GM21723 (cell line): ENCODE measurements at regions not wholly inside any gene's neighbourhood (a gene's known extent, or its start where the extent isn't known, plus 50 kb on each side); places are given as distances from the start of the nearest gene placed in this dataset.

Experiments used
- ATAC-seq: cut with Tn5 transposase; IDR thresholded peaks from one replicate; pipeline ENCODE4 v1.9.1; 2021; ENCODE audit warnings: mild to moderate bottlenecking, moderate library complexity; ENCODE audit not compliant: unreplicated experiment

DNA sequence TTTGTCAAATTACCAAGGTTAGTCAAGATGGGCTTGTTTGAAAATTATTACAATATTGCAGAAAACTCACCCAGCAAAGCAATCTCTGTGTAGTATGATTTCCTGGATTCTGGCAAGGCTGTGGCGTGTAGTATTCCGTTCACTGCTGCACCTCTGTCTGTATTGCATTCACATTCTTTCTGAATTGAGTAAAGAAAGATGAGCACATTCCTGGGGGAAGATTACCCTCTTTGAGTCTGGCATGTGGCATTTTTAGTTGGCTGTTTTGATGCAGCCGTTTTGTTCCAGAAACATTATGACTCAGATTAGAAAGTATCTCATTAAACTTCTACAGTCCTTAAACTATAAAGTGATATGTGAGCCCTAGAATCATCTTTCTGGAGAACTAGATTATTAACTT is 197.7 kb downstream of the TENT4A start:
- ATAC-seq: no peak

DNA sequence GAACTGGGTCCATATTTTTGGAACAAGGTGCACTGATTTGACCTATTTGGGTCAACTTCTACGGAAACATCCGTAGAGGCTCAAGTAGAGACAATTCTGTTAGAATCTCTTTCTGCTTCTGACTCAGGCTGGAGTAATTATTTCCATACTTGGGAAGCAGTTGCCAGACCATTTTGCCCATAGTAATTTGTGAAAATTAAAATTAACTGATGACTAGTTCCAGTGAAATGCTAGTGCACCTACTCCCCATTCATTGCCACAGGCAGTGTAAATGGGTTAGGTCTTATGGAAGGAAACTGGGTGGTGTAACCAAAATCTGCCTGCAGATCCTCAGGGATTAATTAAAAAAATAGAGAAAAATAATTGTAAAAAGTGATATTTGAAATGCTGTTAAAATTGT is 201.1 kb downstream of the TENT4A start:
- ATAC-seq: no peak

DNA sequence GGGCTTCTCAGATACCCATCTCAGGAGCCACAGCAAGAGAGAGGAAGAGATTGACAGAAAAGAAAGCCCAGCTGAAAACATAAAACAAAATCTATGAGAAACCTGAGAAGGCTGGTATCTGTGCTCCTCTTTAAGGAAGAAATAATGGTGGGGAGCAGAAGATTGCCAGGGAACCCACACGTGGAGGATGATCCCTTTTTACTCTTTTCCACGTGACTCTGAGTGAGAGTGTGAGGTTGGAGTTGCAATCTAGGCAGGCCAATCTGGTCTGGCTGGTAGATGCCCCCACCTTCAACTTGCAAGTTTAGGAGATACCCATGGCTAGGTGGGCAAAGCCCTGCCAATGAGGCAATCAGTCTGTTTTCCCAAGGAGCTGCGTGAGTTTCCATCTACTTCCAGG is 202.3 kb downstream of the TENT4A start:
- ATAC-seq: no peak

DNA sequence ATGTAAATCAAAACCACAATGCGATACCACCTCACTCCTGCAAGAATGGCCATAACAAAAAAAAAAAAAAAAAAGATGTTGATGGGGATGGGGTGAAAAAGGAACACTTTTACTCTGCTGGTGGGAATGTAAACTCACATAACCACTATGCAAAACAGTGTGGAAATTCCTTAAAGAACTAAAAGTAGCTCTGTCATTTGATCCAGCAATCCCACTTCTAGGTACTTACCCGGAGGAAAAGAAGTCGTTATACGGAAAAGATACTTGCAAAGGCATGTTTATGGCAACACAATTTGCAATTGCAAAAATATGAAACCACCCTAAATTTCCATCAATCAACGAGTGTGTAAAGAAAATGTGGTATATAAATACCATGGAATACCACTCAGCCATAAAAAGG is 205.0 kb downstream of the TENT4A start:
- ATAC-seq: no peak

DNA sequence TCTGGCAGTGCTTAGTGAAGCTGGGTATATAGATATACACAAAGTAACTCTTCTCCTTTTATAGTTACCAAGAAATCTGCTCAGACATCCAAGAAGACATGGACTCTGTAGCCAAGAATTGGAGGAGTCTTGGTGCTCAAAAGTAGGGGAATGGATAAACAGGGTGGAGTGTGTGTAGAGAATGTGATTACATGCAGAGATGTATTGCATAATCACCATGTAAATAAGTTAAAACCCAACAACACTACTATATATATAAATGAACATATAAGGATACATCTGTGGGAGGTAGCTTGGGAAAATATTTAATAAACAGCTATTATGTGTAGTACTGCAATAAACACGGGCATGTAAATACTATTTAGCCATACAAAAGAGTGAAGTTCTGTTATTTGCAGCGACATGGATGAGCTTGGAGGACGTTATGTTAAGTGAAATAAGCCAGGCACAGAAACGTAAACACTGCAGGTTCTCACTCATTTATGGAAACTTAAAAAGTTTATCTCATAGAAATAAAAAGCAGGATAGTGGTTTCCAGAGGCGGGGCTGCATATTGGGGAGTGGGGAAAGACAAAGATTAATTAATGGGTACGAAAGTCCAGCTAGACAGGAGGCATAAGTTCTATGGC is 207.5 kb downstream of the TENT4A start:
- ATAC-seq: no peak

DNA sequence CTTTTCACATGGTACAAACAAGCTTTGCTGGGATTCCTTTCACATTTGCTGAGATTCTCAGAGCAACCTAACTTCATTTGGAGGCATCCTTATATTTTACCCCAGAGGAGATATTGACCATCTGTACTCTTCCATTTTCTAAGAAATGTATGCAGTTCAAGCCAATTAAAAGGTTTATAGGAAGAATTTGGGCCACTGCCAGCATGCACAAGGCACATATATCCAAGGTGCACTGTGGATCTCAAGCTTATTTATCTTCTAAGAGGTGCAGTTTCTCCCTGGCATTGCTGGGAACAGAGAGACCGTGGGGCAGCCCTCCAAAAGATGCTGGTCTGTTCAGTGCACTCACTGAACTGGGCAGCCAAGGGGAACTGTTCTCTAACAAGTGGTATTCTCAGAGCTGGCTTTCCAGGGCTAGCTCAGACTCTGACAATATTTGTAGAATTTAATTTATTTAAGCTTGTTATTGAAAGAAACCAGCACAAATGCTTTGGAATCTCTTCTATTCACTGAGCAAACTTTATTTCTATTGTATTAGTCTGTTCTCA is 213.3 kb downstream of the TENT4A start:
- ATAC-seq: no peak

DNA sequence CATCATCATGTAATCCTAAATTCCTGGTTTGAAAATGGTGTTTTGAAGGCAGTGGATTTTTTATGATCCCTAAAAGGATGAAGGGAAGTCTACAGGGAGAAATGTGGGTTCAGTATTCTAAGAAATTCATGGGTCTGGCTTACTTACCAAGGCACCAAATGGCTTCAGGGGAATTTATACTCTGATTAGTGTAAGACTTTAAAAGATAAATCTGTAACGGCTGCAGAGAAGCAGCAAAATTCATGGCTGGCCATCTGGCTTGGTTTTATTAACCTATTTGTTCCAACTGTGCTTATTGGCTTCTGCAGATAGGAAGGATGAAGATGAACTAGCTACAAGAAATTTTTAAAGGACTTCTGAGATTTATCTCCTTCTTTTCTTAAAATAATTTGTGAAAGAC is 222.8 kb downstream of the TENT4A start:
- ATAC-seq: no peak

DNA sequence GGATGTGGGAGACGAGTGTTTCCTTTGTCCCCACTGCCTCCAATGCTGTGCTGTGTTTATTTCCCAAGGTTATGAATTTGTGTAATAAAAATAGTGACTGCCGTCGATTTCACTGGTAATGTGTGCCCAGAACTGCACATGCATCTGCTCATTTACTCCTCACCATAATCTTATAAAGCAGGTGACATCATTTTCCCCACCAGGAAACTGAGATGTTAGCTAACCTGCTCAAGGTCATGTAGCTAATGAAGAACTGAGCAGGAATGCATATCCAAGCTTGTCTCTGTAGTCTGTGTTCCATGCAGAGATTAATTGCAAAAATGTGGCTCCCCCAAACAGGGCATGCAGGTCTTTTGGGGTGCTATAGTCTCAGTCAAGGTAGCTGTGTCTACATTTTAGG is 224.4 kb downstream of the TENT4A start:
- ATAC-seq: no peak

DNA sequence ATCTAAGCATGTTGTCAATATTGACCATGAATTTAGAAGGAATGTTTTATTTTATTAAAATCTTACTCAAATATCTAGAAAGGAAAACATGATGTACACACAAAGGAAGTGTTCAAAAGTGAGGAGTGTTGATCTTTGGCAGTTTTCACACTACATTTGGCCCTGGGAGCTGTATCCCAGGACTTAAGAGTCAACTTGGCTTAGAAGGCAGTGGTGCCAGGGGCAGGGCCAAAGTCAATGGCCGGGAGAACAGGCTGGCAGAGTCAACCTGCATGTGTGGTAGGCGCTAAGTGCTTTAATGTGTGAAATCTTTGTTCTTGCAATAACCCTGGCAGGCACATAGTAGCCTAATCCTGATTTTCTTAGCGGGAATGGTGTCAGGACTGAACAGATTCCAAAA is 228.4 kb downstream of the TENT4A start:
- no peak for ATAC-seq

DNA sequence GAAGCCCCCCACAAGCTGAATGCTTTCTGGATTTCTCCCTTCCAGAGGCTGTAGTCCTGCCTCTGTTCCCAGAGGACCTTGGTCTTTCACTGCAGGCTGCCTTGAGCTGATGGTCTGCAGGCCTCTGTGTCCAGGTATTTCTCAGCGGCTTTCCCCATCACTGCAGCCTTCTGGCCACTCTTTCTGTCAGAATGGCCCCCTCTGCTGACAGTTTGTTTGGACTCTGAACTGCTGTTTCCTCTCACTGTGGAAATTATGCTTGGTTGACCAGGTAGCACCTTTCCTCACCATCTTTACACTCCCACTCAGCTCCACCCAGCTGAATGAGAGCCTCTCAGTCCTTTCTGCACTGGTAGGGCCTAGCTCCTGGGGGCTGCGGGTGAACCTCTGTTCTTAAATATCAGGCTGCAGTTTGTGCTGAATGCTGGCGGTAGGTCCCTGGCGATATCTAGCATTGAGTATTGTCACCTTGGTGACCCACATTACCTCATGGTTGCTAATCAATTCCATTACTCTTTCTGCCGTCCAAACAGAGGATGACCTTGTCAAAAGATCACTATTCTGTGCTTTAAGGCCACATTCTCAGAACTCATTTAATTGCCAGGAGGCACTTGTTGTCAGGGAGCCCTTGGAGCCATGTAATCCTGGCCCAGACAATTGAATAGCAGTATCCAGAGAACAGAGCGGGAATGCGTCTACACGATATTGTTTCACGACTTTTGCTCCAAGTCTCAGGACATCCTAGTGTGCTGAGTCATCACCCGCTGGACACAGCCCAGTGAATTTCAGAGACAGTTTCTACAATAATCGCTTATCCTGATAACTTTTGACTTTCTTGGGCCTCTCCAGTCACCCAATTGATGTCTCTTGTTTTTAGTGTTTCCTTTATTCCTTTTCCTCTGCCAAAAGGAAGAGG is 230.2 kb downstream of the TENT4A start:
- ATAC-seq: no peak

DNA sequence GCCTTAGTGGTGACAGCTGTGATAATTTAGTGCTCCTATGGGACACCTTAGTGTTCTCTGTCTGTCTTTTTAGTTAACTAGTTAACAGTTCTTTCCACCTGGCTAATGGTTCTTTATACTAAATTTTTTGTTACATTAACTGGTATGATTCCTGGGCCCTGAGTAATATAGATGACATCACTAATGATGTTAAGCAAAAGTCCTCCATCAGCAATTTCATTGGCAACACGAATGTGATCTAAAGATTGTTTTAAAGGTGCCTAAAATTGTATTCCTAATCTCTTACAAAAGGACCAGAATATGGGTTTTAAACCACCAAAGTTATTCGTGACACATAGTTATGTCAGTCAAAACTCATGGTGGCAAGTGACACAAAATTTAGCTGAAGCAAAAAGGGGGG is 235.3 kb downstream of the TENT4A start:
- no peak for ATAC-seq

DNA sequence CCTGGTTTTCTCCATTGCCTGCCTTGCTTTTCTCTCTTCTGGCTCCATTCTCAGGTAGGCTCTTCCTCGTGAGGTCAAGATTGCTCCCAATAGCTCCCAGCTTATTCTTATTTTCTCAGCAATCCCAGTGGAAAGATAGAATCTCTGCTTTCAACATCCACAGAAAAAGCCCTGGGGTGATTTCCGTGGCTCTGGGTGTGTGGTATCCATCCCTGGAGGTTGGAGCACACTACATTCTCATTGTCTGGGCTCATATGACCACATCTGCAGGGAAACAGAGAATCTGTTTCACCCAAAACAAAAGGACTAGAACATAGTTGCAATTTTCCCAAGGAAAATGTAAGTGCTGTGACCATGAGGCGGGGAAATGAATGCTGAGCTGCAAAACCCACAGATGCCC is 236.0 kb downstream of the TENT4A start:
- ATAC-seq: no peak

DNA sequence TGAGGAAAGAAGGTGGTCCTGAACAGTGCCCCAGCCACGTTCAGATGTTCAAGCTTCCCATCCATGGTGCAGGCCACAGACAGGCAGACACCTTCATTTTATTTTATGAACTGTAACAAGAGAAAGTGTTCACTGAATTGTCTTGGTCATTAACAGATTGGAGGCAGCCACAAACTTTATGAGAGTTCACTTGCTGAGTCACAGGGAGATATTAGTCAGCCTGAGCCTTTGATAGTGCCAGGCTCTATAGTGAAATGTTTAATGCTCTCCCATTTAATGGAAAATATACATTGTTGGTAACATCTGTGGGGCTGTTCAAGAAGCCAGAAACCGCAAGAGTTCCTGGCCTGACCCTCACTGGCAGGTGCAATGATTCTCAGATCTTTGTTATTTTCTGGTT is 237.0 kb downstream of the TENT4A start:
- no peak for ATAC-seq

DNA sequence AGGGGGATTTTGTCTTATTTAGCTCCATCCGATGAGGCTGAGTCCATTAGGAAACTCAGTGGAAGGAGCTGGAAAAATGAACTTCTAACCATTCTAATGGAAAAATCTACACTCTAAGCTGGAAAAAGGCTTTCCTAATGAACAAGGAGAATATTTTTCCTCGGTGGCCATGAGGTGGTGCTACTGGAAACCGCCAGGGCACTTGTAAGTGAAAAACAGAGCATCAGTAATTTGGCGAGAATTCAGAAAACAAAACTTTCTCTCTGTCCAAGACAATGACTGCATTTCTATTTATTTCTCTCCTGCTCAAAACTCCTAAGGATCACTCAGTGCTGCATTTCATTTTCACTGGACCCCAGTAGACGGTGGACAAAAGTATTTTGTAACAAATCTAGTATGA is 237.6 kb downstream of the TENT4A start:
- ATAC-seq: no peak

DNA sequence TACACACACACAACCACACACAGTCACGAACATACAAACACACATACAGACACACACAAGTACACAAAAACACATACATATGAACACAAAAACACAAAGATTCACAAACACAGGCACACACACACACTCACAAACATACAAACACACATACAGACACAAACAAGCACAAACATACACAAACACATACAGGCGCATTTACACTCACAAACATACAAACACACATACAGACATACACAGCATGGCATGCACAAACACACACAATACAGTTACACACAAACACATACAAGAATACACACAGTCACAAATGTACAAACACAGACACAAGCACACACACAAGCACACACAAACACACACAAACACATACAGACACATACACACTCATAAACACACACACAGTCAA is 247.9 kb downstream of the TENT4A start:
- ATAC-seq: no peak

DNA sequence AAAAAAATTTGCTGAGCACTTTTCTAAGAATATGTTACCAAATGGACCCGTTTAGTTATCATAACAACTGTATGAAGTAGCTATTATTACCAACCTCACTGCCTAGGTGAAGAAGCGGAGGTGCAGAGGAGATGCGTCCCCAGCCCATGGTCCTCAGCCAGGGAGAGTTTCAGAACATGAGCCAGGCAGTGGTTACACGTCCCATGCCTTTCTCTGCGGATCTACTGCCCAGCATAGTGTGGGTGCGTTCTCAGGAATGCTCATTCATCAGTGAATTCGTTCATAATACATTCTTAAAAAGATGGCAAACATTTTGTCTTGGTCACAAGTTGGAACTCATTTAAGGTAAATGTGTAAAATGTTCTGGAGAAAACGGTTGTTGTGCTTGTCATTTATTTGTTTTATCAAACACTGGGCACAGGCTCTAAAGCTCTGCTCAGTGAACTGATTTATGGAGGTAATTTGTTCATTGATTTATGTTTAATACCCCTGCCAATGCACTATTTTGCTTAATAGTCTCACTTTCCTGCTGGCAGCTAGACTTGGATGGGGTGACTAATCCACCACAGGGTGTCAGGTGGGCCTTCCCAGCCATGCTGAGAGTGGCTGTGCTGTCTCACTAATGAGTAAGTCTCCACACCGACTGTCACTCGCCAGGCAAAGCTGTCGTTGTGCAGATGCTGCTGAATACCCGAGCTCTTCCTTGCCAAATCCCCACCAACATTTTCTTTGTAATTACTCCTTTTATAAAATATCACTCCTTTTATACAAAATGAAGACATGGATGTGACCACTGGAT is 248.8 kb downstream of the TENT4A start:
- ATAC-seq: no peak

DNA sequence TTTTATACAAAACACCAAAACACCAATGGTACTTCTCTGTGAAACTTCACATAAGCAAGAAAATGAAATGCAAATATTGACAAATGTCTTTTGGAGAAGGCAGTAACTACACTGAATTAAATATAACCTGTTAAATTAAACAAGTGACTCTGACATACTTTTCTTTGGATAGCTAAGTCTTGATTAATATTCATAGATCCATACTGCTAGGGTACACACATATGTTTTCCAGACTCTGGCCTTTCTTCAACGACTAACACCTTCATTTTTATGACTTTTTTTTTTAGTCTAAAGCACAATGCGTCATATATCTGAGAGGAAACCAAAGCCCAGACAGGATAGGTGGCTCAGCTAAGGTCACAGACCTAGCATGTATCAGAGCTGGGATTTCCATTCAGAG is 263.7 kb downstream of the TENT4A start:
- ATAC-seq: no peak

DNA sequence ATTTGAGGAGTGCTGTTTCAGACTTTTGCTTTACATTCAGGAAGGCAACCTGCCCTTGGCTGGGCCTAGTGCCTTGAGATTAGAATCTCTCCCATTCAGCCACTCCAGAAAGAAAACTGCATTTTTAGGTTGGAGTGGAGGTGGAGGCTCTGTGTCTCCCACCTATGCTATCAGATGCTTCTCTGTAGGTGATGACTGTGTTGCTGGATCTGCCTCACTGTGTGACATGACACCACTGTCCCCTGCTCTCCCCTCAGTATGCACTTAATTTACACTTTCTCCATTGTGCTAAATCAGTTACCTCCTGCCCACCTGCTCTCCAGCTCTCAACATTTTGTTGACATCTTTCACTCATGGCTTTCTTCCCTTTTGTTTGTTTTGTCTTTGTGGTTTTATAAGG is 265.8 kb downstream of the TENT4A start:
- no peak for ATAC-seq

DNA sequence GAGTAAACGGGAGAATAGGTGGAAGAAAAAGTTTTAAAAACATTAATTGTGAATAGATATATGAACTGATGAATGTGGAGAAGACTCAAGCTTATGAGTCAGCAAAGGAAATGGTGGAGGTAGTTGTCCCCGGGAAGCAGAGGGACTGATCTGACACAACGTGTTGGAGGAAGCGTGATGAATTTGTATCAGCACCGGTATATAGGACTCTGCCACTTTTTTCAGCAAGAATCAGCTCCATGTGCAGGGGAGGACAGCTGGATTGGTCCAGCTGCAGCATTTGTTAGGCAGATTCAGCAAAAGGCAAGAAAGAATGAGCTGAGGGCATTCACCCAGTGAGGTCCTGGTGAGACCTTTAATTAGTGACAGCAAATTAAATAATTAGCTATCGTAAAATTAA is 276.0 kb downstream of the TENT4A start:
- no peak for ATAC-seq

DNA sequence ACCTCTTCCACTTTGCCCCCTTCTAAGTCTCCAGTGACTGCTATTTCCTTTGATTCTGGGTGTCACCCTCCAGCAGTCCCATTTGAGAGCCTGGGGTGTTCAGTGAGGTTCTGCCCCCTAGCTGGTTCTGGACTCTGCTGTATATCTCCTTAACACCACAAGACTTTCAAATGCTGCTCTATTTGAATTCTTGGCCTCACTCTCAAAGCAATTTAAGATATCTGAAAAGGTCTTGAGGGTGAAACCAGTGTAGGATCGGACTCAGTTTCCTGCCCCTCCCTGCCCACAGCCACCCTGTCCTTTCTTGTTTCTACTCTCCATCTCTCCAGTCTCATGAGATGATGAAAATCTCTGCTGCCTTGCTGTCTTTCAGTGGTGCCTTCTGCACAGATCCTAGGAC is 280.9 kb downstream of the TENT4A start:
- no peak for ATAC-seq

DNA sequence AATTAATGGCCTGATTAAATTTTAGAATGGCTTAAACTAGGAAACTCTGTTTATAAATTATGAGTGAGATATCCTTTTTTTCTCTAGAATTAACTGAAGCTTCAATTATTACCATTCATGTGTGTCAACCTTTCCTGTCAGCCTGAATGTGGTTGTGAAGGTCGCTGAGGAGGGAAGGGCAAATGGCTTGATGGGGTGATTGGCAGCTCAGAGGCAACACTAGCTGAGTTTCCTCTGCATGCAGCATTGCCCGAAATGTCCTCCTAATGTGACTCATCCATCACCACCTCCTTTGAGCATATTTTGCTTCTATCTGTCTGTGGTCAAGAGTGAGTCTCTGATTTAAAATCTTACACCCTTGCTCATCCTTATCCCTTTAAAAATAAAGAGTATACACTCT is 281.9 kb downstream of the TENT4A start:
- no peak for ATAC-seq

DNA sequence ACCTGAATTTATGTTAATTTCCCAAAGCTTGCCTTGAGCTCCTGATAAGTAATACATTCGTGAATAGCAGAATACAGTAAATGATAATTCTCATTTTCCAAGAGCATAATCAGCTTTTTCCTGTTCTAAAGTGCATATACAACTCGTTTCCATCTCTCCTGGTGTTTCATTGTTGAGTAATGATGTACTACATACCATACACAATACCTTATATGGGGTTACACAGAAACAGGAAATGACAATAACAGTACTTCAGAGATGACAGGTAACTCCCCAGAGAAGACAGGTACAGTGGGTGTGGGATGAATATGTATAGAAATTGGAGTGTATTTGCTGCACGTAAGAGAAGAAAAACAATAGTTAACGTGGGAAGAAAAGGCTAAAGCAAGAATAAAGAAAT is 287.1 kb downstream of the TENT4A start:
- ATAC-seq: no peak
